GM12878 (cell line): ENCODE measurements at regions not wholly inside any gene's neighbourhood (a gene's known extent, or its start where the extent isn't known, plus 50 kb on each side); places are given as distances from the start of the nearest gene placed in this dataset.

Source experiments
- ATAC-seq: fragments of 200-7000 bp; cut with Tn5 transposase; 3 replicates; pipeline ENCODE4 v1.9.1; 2020; ENCODE audit warnings: mild to moderate bottlenecking, moderate library complexity
- BruUV-seq: library from RNA; stranded (reverse); fragments of 400-500 nt; replicated peaks from 2 replicates; lab custom pipeline; 2021; lab: Mats Ljungman, UMichigan
- CTCF ChIA-PET: fragments of 300-600 bp; sonication (Branson Sonifier 250); formaldehyde crosslinking; extraction: SDS; loops from one replicate; lab custom pipeline; 2021; ENCODE audit warnings: inconsistent platforms; lab: Yijun Ruan, JAX
- POLR2A ChIA-PET: fragments of 350-600 bp; formaldehyde crosslinking; extraction: SDS; loops from one replicate; lab custom pipeline; 2021; ENCODE audit warnings: inconsistent platforms; lab: Charles Lee
- RAD21 ChIA-PET: fragments of 300-600 bp; sonication (Branson Sonifier 250); formaldehyde crosslinking; loops from one replicate; lab custom pipeline; 2023; ENCODE audit warnings: antibody characterized with exemption; ENCODE audit not compliant: unreplicated experiment; lab: Charles Lee
- SMC1A ChIA-PET: fragments of 300-600 bp; sonication (Branson Sonifier 250); formaldehyde crosslinking; loops from one replicate; lab custom pipeline; 2023; ENCODE audit not compliant: unreplicated experiment, uncharacterized antibody; lab: Charles Lee
- DNase-seq: peaks from one replicate; pipeline ENCODE4 v3.0.0-alpha.2; 2011; ENCODE audit warnings: low read depth, low spot score
- FAIRE-seq: peaks from 3 replicates; lab custom pipeline; 2011; peaks lifted over from hg19 to GRCh38; lab: Jason Lieb, UNC
- H2AFZ ChIP-seq: 2 replicates; pipeline ENCODE4 v1.6.0; 2011; ENCODE audit warnings: low read depth, low read length, control low read depth; ENCODE audit not compliant: control insufficient read depth
- H3K27ac ChIP-seq: 2 replicates; pipeline ENCODE4 v1.5.1; 2011; ENCODE audit warnings: control low read depth; ENCODE audit not compliant: control insufficient read depth, insufficient read depth
- H3K27me3 ChIP-seq, 2 experiments: replicated peaks in 1 of 2; 2 replicates each; pipeline versions ENCODE4 v1.6.0 to v1.6.1; 2011; ENCODE audit warnings: low read length in 1 of 2; ENCODE audit not compliant: control insufficient read depth in 2 of 2, insufficient read depth in 2 of 2
- H3K36me3 ChIP-seq, 2 experiments: 2 replicates each; pipeline ENCODE4 v1.5.1; 2011; ENCODE audit warnings: low read length in 1 of 2; ENCODE audit not compliant: control insufficient read depth in 2 of 2, insufficient read depth in 2 of 2
- H3K4me1 ChIP-seq: 2 replicates; pipeline ENCODE4 v1.6.1; 2011; ENCODE audit warnings: mild to moderate bottlenecking, low read length, moderate library complexity, mixed read lengths; ENCODE audit not compliant: control insufficient read depth, insufficient read depth
- H3K4me2 ChIP-seq: 2 replicates; pipeline ENCODE4 v1.6.0; 2011; ENCODE audit warnings: control low read depth; ENCODE audit not compliant: control insufficient read depth, insufficient read depth
- H3K4me3 ChIP-seq: fragments of 200-600 bp; sonication (generic); 2 replicates; pipeline ENCODE4 v1.5.1; 2016
- H3K79me2 ChIP-seq: 2 replicates; pipeline ENCODE4 v1.6.0; 2011; ENCODE audit warnings: low read length; ENCODE audit not compliant: control insufficient read depth, insufficient read depth
- H3K9ac ChIP-seq: 2 replicates; pipeline ENCODE4 v1.8.0; 2011; ENCODE audit warnings: low read length, control low read depth, mixed read lengths; ENCODE audit not compliant: control insufficient read depth, insufficient read depth
- H3K9me3 ChIP-seq: replicated peaks from 3 replicates; pipeline ENCODE4 v1.5.1; 2011; ENCODE audit warnings: mild to moderate bottlenecking, low read length; ENCODE audit not compliant: control insufficient read depth, insufficient read depth
- H4K20me1 ChIP-seq: 2 replicates; pipeline ENCODE4 v1.6.0; 2011; ENCODE audit not compliant: control insufficient read depth, insufficient read depth
- CBX5 ChIP-seq: sonication (generic); IDR thresholded peaks from 2 replicates; pipeline ENCODE4 v1.6.1; 2016; ENCODE audit warnings: low read depth, moderate library complexity, mild to moderate bottlenecking, inconsistent platforms
- HDGF ChIP-seq: fragments of 450-650 bp; IDR thresholded peaks from 2 replicates; pipeline ENCODE4 v1.6.1; 2016; ENCODE audit warnings: antibody characterized with exemption
- HSF1 ChIP-seq: fragments of 150-350 bp; IDR thresholded peaks from 2 replicates; pipeline ENCODE4 v1.6.1; 2014; ENCODE audit warnings: mild to moderate bottlenecking, low read depth, low read length
- PAX5 ChIP-seq: IDR thresholded peaks from 2 replicates; pipeline ENCODE4 v1.6.1; 2011; ENCODE audit warnings: low read depth, low read length, borderline replicate concordance
- RBBP5 ChIP-seq: fragments of 200-600 bp; sonication (generic); conservative IDR thresholded peaks from 2 replicates; pipeline ENCODE4 v1.6.1; 2016
- SREBF1 ChIP-seq: IDR thresholded peaks from 2 replicates; pipeline ENCODE4 v1.6.1; 2012; ENCODE audit warnings: mild to moderate bottlenecking, low read length
- TAF1 ChIP-seq: IDR thresholded peaks from 2 replicates; pipeline ENCODE4 v1.6.1; 2011; ENCODE audit warnings: mild to moderate bottlenecking, low read depth, low read length, borderline replicate concordance
- WGBS: methylation state at CpG from one replicate; pipeline ENCODE4 v1.1.6; 2016; ENCODE audit warnings: low lambda C conversion rate; ENCODE audit not compliant: insufficient replicate concordance, insufficient coverage; ENCODE audit errors: missing lambda C conversion rate; 5-methylcytosine and 5-hydroxymethylcytosine counted together
- in situ Hi-C: fragments of 300-500 bp; cut with MboI; formaldehyde crosslinking; loops from 9 replicates; pipeline ENCODE4 v1.14.3; 2018; ENCODE audit warnings: mixed read lengths
- intact Hi-C: fragments of 100-400 bp; cut with micrococcal nuclease; formaldehyde crosslinking; loops from one replicate; pipeline ENCODE4 v1.14.2; 2022; ENCODE audit not compliant: unreplicated experiment
- TF ChIP-seq, protein P1 (sequence below): fragments of 450-650 bp; IDR thresholded peaks from 2 replicates; pipeline ENCODE4 v1.6.1; 2017; ENCODE audit warnings: mild to moderate bottlenecking, low read depth, inconsistent platforms; ENCODE audit not compliant: poor library complexity, severe bottlenecking

DNA sequence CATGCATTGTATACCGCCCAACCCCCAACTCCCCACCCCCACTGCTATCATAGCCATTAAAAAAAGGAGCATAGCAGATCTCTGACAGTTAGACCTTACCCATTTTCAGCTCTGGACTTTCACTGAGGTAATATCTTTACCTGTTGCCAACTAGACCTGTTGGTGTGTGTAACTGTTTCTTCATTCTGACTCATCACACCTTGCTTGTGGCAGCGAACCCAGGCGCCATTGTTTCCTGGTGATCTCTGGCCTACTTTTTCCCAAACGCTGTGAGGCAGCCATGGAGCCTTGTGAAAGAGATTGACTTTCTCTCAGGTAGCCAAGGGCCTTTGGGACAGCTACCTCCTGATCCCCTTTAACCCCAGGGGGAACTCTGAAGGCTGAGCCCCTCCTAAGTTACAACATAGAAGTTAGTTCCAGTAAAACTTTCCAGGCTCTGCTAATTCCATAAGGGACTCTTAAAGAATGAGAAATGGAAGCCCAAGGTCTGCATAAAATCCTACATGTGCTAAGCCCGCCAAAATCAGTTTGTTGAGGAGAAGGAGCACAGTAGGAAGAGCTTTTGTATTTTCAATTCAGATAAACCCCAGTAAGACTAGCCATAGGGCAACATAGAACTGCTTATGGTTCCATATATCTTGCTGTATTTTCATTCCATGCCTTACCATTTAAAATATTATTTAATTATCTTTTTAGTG lies 196.1 kb upstream of the CAMK1G start:
- no peak for ATAC-seq
- Histone ChIP-seq H2AFZ (no peak overlapping the region), H3K9me3 (no peaks in the 10 kb centered on the region), H3K27ac (no peak overlapping the region), H3K4me1 (no peaks in the 10 kb centered on the region), H3K27me3 (no peaks in the 10 kb centered on the region), H3K4me3 (no peak overlapping the region), H3K9ac (no peak overlapping the region), H3K4me2 (no peak overlapping the region), H3K79me2 (no peaks in the 10 kb centered on the region), H4K20me1 (no peaks in the 10 kb centered on the region), H3K36me3 (no peaks in the 10 kb centered on the region)
- no peak for FAIRE-seq
- RAD21 ChIA-PET = no interaction called here
- no TSS peak for BruUV-seq
- POLR2A ChIA-PET = interaction anchor here (1.7 kb wide), 1 partner anchor 18 kb away, joined by 5 read pairs; no protein-coding TSS in a partner anchor
- no peak for TF ChIP-seq PAX5
- TF ChIP-seq HSF1 = no peak
- no peak for TF ChIP-seq HDGF
- TF ChIP-seq SREBF1 = no peak
- TF ChIP-seq, protein P1, sequence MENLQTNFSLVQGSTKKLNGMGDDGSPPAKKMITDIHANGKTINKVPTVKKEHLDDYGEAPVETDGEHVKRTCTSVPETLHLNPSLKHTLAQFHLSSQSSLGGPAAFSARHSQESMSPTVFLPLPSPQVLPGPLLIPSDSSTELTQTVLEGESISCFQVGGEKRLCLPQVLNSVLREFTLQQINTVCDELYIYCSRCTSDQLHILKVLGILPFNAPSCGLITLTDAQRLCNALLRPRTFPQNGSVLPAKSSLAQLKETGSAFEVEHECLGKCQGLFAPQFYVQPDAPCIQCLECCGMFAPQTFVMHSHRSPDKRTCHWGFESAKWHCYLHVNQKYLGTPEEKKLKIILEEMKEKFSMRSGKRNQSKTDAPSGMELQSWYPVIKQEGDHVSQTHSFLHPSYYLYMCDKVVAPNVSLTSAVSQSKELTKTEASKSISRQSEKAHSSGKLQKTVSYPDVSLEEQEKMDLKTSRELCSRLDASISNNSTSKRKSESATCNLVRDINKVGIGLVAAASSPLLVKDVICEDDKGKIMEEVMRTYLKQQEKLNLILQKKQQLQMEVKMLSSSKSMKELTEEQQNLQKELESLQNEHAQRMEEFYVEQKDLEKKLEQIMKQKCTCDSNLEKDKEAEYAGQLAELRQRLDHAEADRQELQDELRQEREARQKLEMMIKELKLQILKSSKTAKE = no peak
- TF ChIP-seq CBX5 = no peak
- no peak for TF ChIP-seq TAF1
- no peak for TF ChIP-seq RBBP5
- CTCF ChIA-PET = no interaction called here
- WGBS = 37% methylated on average over 5 of the region's 5 CpGs
- in situ Hi-C loops (no loop called here), intact Hi-C loops (no loop called here)
- DNase-seq = no peak
- SMC1A ChIA-PET = no interaction called here
